NOMO-1 treated with dmso at 0.1 percent for 144 hours (cell line): ENCODE measurements at regions not wholly inside any gene's neighbourhood (a gene's known extent, or its start where the extent isn't known, plus 50 kb on each side); places are given as distances from the start of the nearest gene placed in this dataset.

Source experiments
- DNase-seq: peaks from one replicate; lab custom pipeline; 2025; ENCODE audit not compliant: unreplicated experiment; lab: John Stamatoyannopoulos, UW

DNA sequence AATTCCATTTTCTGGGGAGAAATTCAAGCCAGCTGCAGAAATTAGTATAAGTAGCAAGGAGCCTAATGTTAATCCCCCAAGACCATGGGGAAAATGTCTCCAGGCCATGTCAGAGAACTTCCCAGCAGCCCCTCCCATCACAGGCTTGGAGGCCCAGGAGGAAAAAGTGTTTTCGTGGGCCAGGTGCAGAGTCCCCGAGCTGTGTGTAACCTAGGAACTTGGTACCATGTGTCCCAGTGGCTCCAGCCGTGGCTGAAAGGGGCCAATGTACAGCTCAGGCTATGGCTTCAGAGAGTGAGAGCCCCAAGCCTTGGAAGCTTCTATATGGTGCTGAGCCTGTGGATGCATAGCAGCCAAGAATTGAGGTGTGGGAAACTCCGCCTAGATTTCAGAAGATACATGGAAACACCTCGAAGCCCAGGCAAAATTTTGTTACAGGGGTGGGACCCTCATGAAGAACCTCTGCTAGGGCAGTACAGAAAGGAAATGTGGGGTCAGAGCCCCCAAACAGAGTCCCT, 286.3 kb downstream of the MATN1 start:
- DNase-seq = no peak

DNA sequence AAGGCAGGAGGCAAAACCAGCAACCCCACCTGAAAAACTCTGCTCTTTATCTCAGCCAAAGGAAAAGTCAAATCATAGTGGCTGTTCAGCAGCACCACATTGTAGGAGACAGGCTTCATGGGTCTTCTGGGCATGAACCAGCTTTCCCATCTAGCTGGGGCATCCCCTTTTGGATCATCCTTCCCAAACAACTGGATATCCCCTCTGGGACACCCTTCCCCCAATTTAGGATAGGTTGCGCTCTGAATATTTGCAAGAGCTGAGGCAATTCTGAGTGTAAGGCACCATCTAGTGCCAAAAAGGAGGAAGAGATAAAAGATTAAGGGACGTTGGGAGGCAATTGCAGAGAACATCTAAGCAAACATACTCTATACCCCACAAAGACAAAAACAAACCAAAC, 295.8 kb downstream of the MATN1 start:
- DNase-seq = no peak

DNA sequence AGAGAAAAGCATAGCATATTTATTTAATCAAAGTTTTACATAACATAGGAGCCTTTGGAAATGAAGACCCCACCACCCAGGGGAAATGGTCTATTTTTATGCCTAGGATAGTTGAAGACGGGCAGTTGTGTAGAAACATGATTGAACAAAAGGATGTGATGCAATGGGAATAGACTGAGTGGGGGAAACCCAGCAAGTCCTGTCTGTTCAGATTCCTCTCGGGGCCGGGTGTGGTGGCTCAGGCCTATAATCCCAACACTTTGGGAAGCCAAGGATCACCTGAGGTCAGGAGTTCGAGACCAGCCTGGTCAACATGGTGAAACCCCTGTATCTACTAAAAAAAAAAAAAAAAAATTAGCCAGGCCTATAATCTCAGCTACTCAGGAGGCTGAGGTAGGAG, 298.3 kb downstream of the MATN1 start:
- no peak for DNase-seq

DNA sequence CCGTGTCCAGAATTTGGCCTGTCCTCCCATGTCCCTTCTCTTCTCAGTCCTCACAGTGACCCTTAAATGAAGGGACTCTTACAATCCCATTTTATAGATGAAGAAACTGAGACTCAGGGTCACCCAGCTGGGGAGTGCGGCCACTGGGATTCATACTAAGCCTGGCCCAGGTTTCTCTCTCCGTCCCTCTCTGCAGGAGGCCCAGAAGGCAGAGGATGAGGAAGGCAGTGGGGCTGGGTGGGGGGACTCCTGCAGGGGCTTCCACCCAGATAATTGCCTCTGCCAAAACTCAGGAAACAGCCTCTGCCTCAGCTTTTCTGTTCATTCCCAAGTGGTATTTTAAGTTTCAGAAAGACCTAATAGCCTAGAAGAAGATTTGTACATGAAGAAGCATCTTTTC, 299.8 kb downstream of the MATN1 start:
- no peak for DNase-seq

DNA sequence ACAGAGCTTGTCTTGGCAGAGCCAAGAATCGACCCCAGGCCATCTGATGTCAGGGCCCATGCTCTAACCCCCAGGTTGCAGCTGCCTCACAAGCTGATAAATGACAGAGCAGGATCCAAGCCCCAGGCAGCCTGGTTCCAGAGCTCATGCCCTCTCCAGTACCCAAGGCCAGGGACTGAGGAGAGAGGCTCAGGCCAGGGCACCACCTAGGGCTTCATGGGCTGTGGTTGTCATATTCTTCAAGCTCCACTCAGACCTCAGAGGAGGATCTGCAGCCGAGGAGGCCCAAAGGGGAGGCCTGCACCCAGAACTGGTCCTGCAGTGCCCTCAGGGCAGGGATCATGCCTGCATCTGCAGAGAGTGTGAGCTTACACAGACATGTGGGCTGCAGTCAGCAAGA, 301.1 kb downstream of the MATN1 start:
- DNase-seq = no peak

DNA sequence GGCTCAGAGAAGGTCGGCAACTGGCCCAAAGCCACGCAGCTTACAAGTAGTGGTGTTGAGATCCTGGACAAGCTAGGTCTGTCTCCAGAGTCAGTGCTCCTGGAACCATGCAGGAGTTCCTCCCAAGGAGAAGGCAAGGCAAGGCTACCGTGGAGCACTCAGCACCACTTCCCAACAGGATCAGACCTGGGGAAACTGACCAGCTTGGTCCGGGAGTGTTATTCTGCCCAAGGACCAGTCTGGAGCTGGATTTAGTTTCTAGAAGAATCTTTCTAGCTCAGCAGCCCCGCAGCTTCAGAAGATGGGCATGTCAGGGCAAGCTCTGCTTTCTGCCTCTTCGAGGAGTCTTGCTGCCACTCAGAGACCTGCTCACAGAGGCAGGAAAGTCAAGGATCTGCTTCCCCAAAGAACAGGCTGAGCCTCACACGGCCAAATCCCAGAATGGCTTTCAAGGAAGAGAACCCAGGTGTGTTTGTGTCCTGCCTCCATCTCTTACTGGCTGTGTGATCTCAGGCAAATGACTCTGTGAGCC, 302.8 kb downstream of the MATN1 start:
- no peak for DNase-seq

DNA sequence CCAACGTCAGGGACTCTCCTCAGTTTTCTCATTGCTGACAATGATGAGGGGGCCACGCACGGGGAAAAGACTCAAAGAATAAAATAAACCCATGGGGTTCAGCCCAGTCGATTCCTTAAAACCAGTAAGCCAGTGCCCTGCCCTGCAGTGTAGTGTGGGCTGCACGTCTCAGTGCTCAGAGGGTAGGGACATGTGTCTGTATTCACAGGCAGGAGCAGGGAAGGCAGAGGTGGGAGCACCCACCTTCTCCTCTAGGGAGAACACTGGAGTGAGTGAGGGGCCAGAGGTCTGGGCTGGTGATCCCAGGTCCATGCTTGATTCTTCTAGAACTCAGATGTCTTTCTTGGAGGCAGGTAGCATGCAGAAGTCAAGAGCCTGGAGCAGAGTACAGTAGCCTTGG, 303.6 kb downstream of the MATN1 start:
- no peak for DNase-seq

DNA sequence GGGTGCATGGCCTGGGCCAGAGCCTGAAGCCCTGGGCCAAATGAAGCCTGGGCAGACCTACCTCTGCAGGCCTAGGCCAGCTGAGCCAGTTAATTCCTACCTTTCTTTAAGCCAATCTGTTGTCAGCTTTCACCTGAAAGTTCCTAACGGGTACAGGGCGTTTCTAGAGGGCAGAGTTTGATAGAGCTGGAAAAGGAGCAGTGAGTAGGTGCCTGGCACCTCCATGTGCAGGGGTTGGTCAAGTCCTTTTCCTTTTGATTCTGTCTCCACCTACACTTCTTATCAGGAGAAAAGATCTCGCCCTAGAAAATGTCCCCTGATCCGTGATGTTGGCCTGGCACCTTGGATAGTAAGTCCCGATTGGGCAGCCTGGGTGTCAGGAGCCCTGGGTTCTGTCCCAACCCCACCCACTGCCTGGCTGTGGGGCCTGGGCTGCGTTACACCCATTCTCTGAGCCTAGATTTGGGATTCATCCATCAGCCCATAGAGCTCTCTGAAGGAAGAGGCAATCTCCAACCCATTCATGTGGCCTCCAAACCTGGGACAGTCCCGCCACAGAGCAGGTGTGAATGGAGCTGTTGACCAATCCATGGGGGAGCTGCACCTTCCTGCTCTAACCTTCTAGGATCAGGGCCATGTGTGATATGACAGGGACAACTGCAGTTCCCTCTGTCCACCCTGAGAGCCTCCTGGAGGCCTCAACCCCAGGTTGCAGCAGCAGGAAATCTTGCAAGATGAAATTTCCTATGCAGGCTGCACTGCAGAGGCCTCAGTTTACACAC, 304.3 kb downstream of the MATN1 start:
- no peak for DNase-seq

DNA sequence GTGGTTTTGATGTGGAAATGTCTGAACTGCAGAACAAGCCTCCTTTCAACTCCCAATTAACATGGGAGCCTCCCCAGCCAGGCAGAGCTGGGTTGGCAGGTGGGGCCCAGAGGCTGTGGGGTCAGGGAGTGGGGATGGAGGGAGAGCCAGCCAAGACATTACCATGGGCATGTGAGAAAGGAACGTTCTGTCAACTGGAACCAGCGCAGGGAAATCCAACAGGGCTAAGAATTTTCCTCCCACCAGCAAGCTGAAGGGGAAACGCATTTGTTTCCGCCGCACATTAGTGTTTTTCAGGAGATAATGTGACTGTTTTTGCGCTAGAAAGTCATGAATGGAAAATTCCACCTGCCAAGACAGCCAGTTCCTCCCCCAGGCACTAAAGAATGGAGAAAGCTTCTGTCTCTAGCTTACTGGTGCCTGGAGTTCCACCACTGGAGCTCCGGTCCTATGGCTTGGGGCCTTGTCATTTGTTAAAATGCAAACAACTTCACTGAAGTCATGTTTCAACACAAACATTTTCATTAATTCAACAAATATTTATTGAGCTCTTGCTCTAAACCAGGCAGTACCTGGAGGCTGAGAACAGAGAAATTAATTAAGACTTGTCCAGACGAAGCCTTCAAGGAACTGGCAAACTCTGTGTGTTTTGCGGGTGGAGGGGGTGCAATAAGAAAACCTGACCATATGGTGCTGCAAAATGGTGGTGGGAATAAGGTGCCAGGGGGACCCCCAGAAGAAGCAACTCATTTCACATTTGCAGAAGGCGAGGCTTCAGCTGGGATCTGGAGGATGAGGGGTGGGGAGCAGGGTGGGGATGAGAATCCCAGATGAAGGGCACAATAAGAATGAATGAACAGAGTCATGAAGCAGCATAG, 305.1 kb downstream of the MATN1 start:
- no peak for DNase-seq

DNA sequence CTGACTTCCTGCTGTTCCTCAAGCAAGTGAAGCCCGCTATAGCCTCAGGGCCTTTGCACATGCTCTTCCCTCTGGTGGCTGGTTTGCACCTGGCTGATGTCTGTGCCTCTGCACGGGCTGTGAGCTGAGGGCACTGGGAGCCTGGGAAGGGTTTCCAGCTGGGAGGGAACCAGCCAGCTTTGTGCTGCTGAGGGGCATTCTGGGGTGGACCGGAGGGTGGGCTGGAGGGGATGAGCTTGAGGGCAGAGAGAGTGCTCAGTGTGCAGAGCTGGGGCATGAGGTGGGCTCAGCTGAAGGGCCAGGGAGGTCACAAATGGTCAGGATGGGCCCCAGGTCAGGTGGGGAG, 305.7 kb downstream of the MATN1 start:
- DNase-seq = no peak

DNA sequence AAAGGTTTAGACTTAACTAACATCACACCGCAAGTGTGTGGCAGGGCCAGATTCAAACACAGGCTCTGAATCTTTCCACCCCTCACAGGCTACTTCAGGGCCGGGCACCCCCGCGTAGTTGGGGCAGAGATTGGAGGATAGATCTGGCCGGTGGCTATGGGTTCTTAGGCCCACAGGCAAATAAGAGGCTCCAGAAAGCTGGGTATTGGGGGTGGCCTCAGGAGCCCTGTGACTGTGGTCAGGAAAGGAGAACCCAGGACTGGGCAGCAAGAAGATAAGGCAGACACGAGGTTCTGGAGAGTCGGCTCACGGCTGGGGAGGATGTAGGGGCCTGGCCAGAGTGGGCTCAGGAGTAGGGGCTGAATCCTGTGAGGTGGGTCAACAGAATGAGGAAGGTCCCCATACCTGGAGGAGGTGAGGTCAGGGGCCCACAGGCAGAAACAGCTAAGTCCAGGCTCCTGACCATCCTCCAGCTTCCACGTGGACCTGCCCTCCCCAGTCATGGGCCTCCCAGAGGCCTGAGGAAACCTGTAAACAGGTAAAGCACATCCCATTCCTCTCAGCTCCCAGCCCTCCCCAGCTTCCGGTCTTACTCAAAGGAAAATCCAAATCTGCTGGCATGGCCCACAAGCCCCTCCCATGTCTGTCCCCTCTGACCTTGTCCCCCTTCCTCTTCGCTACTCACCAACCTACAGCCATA, 306.2 kb downstream of the MATN1 start:
- DNase-seq = no peak

DNA sequence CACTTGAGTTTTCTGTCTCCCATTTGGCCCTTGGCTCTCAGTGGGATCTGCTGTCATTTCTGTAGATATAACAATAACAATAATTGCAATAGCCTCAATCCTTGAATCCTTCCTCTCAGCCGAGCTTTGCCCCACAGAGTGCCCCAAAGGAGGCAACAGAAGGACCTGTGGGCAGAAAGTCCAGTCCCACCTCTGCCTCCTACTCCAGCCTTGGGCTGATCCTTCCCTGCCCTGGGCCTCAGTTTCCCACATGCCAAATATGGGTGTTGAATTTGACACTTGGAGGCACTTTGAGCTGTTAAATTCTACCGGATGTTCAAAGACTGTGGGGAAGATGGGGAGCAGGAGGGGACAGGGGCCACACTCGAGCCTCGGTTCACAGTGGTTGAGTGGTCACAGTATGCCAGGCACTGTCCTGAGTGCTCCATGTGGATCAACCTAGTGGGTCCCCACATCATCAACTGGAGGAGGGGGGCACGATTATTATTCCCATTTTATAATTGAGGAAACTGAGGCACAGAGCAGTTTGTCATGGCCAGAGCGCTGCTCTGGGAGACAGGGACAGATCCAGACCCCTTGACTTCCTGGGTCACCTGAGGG, 307.1 kb downstream of the MATN1 start:
- DNase-seq = no peak

DNA sequence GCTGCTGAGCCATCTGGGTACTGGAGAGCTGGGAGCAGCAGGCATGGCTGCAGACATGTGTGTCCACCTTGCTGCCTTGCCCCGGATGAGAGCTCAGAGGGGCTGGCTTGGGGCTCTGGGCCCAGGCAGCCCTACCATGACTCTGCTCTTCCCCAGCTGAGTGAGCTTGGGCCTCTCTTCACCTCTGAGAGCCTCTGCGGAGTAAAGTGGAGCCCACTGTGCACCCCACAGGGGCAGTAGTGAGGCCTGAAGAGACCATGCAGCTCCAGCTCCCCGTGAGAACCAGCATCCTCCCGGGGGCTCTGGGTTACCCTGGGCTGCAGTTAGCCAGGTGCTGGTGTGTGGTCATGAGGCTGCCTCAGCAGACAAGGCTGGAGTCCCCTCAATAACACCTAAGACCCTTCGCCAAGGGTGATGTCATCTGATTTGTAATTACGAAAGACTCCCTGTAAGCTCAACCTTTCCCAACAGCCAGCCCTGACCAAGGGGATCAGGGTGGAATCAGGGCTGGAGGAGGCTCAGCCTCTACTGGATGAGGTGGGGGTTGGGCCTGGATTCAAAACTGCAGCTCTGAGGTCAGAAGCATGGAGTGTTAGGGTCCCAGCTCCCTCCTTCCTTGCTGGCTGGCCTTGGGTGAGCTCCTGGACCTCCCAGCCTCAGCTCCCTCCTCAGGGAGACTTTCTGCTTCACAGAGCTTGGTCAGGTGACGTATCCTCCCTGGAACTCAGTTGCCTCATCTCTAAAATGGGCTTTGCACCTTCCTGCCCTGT, 308.0 kb downstream of the MATN1 start:
- no peak for DNase-seq

DNA sequence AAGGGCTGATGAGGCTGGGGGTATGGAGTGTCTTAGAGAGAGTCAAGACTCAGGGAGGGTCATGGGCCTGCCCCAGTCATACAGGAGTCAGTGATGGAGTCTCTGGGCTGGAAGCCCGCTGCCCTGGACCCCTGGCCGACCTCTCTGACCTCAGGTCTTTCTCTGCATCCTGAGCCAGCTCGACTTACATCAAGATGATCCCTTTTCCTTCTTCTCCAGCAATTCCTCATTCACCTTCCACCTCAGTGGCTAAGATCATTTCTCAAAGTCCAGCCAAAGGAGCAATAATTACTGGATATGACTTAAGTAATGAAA, 308.6 kb downstream of the MATN1 start:
- no peak for DNase-seq

DNA sequence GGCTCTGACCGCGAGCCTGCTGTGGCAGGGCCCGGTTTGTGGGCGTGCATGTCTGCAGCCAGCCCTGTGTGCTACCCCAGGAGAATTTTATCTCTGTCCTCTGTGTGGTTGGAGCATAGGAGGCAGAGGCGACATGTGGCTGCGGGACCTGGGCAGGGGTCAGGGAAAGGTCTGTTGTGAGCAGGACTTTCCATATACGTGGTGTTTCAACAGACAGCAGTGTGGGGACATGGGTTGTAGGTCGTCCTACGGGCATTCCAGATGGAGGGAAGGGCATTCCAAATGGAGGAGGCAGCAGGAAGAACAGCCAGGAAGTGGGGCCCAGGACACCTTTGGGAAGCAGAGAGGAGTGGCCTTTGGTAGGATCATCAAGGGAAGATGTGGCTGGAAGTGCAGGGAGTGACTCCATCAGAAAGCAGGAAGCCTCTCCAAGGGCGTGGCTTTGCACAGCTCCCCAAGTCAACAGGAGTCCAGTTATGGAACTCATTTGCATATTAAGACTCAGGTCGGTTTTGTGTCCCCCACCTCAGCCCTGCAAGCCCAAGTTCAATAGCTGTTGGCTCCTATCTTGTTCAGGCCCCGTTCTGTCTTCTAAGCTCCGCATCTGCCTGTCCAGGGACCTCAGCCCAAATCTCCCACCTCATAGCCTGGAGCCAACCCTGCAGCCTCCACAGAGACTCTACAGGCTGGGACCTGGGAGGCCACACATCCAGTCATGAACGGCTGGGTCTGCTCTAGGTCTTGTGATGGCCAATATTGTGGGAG, 309.1 kb downstream of the MATN1 start:
- no peak for DNase-seq

DNA sequence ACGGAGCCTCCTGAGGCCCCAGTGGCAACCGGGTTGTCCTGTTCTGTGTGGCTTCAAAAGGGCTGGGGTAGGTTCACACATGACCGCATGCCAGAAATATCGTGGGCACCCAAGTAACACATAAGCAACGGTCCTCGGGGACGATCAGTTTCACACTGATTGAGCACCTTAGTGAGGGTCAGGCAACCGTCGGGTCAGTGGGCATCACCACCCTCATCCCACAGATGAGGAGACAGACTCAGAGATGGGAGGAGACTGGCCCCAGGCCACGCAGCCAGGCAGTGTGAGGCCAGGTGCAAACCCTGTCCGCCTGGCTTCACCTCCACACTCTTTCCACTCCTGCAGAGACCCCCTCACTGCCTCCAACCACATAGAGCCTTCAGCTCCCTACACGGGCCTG, 309.8 kb downstream of the MATN1 start:
- DNase-seq = no peak

DNA sequence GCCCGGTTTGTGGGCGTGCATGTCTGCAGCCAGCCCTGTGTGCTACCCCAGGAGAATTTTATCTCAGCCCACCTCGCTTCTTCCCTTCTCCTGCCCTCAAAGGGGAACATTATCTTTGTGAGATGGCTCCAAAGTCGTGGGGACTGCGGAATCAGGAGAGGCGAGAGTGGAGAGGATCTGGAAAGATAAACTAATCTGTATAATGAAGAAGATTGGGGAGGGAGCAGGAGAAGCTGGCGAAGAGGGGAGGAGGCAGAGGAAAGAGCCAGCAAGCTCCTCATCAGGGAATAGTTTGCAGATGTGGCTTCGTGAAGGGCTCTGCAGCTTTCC, 310.3 kb downstream of the MATN1 start:
- no peak for DNase-seq

DNA sequence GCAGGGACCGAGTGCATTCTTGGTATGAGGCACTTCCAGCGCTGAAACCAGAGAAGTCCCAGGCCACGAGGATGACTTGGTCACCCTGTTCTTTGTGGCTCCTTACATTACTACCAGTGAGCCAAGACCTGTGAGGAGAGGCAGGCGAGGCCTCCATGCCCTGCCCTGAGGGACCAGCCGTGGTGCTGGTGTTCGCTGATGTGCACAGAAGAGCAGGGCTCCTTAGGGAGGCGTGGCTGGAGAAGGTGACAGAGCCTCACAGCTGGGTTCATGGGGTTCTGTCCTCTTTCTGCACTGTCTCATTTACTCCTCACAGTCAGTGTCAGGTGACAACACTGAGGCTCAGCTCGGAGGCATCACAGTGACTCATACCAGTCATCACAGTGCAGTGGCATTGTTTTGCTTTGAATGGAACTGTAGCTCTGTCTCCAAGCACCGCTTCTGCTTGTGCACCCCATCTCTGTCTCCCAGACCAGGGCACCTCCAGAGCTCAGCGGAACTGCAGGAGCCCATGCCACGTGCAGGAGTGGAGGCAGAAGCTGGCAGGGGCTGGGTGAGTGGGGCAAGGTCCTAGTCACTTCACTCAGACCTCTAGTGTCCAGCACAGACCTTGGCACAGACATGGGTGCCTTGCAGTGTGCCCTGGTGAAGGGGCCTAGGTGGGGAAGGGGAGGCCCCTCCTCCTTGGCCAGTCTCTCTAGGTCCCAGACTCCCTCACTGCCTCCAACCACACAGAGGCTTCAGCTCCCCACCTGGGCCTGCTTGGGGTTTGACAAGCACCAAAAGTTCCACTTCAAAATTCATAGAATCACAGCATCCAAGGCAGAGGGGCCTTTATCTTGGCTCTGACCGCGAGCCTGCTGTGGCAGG, 310.9 kb downstream of the MATN1 start:
- no peak for DNase-seq

DNA sequence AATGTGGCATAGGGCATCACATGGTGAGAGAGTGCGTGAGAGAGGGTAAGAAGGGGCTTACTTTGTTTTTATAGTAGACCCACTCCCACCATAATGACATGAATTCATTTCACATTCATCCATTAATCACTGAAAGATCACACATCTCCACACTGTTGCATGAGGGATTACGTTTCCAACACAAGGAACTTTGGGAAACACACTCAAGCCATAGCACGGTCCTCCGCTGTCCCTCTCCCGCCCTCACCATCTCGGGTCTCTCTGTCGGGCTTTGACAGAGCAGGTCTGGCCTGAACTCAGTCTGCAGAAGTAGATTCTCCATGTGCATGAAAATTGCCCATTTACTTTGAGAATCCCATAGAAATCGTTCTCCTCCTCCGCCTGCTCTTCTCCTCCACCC, 312.2 kb downstream of the MATN1 start:
- DNase-seq = no peak
